Dendritic cell treated with granulocyte-macrophage colony-stimulating factor and Interleukin-4, amounts not matched to agents 40 ng/mL and 50 ng/mL, for 4 days (primary cell): ENCODE measurements at regions not wholly inside any gene's neighbourhood (a gene's known extent, or its start where the extent isn't known, plus 50 kb on each side); places are given as distances from the start of the nearest gene placed in this dataset.
A peak's percentile ranks its signal among the peaks of the same experiment; 100 is the strongest.

Experiments used
- H3K27ac Mint-ChIP-seq: one replicate; pipeline ENCODE4 v1.8.0; 2022; ENCODE audit warnings: mild to moderate bottlenecking, mixed read lengths
- H3K27me3 Mint-ChIP-seq: one replicate; pipeline ENCODE4 v1.8.0; 2022; ENCODE audit warnings: mild to moderate bottlenecking, mixed read lengths
- H3K36me3 Mint-ChIP-seq: one replicate; pipeline ENCODE4 v1.8.0; 2022; ENCODE audit warnings: low read depth, mixed read lengths
- H3K4me1 Mint-ChIP-seq: one replicate; pipeline ENCODE4 v1.8.0; 2022; ENCODE audit warnings: low read depth, mixed read lengths
- H3K4me3 Mint-ChIP-seq: one replicate; pipeline ENCODE4 v1.8.0; 2022; ENCODE audit warnings: mild to moderate bottlenecking, moderate library complexity, mixed read lengths
- H3K9me3 Mint-ChIP-seq: one replicate; pipeline ENCODE4 v1.8.0; 2022; ENCODE audit warnings: mixed read lengths
- intact Hi-C: fragments of 100-400 bp; cut with micrococcal nuclease; formaldehyde crosslinking; loops from one replicate; pipeline ENCODE4 v1.15.0; 2022

GRCh38 chr4:184268584-184269160, 51.0 kb upstream of the ENPP6 start:
- H3K9me3 Mint-ChIP-seq = no peaks in the 10 kb centered on the region
- peaks cover 52% of the 10 kb centered on the region for H3K4me1 Mint-ChIP-seq
- no peaks in the 10 kb centered on the region for H3K36me3 Mint-ChIP-seq
- peak overlapping the region; percentile 87 for H3K27ac Mint-ChIP-seq
- intact Hi-C loops = loop anchor here (1.0 to 10.0 kb wide), 6 partner anchors 76 to 466 kb away; partner anchors contain the start of genes CASP3, CENPU, IRF2 and PRIMPOL
- no peaks in the 10 kb centered on the region for H3K27me3 Mint-ChIP-seq
- H3K4me3 Mint-ChIP-seq = peak overlapping the region; percentile 73

GRCh38 chr4:184267673-184268583, 50.3 kb upstream of the ENPP6 start:
- Mint-ChIP-seq H3K27me3 (no peaks in the 10 kb centered on the region), H3K36me3 (no peaks in the 10 kb centered on the region), H3K9me3 (no peaks in the 10 kb centered on the region), H3K27ac (peak overlapping the region; percentile 87), H3K4me3 (peak overlapping the region; percentile 73), H3K4me1 (peaks cover 52% of the 10 kb centered on the region)
- intact Hi-C loops = loop anchor here (1.0 to 10.0 kb wide), 6 partner anchors 77 to 467 kb away; partner anchors contain the start of genes CASP3, CENPU, IRF2 and PRIMPOL
